OCI-LY3 (cell line): ENCODE measurements at regions not wholly inside any gene's neighbourhood (a gene's known extent, or its start where the extent isn't known, plus 50 kb on each side); places are given as distances from the start of the nearest gene placed in this dataset.

Experiments used
- H2AFZ ChIP-seq: fragments of 200-600, 300-600 bp; shearing (Covaris generic); 2 replicates; pipeline ENCODE4 v1.6.0; 2014; ENCODE audit warnings: antibody characterized with exemption, low read depth, low read length
- H3K27ac ChIP-seq: fragments of 200-600, 300-600 bp; sonication (generic); 2 replicates; pipeline ENCODE4 v1.5.1; 2014; ENCODE audit warnings: mild to moderate bottlenecking, low read length, moderate library complexity, mixed read lengths
- H3K27me3 ChIP-seq: fragments of 200-600, 300-600 bp; sonication (generic); 2 replicates; pipeline ENCODE4 v1.6.1; 2014; ENCODE audit warnings: low read depth, low read length, mixed read lengths
- H3K36me3 ChIP-seq: fragments of 200-600, 300-600 bp; sonication (generic); replicated peaks from 2 replicates; pipeline ENCODE3; 2014; ENCODE audit warnings: low read depth, low read length, mixed read lengths
- H3K4me1 ChIP-seq: fragments of 300-600, 200-600 bp; sonication (generic); 2 replicates; pipeline ENCODE4 v1.6.1; 2014; ENCODE audit warnings: low read length, mixed read lengths
- H3K4me2 ChIP-seq: fragments of 200-600, 300-600 bp; sonication (generic); 2 replicates; pipeline ENCODE4 v1.6.1; 2014; ENCODE audit warnings: low read length, mixed read lengths
- H3K4me3 ChIP-seq: fragments of 300-600, 200-600 bp; sonication (generic); 2 replicates; pipeline ENCODE4 v1.5.1; 2014; ENCODE audit warnings: antibody characterized with exemption, mild to moderate bottlenecking, low read length, moderate library complexity
- H3K79me2 ChIP-seq: fragments of 300-600, 200-600 bp; shearing (Covaris generic); 2 replicates; pipeline ENCODE4 v1.6.1; 2014; ENCODE audit warnings: mild to moderate bottlenecking, low read length, mixed read lengths
- H3K9ac ChIP-seq: fragments of 300-600, 200-600 bp; shearing (Covaris generic); 2 replicates; pipeline ENCODE4 v1.6.0; 2014; ENCODE audit warnings: mild to moderate bottlenecking, low read length, moderate library complexity
- H3K9me3 ChIP-seq: fragments of 200-600, 300-600 bp; shearing (Covaris generic); 2 replicates; pipeline ENCODE4 v1.6.1; 2014; ENCODE audit warnings: low read length, mixed read lengths; ENCODE audit not compliant: insufficient read depth
- H4K20me1 ChIP-seq: fragments of 200-600, 300-600 bp; sonication (generic); 2 replicates; pipeline ENCODE4 v1.6.1; 2016; ENCODE audit warnings: low read length, mixed read lengths; ENCODE audit not compliant: insufficient read depth
- EZH2phosphoT487 ChIP-seq: fragments of 200-600 bp; shearing (Covaris generic); IDR thresholded peaks from 2 replicates; pipeline ENCODE4 v1.6.1; 2018; ENCODE audit warnings: antibody characterized with exemption, mixed run types, low read depth
- TF ChIP-seq, protein P1 (sequence below): fragments of 200-600, 300-600 bp; sonication (generic); IDR thresholded peaks from 2 replicates; pipeline ENCODE4 v1.5.1; 2014; ENCODE audit warnings: antibody characterized with exemption, low read length, low read depth

DNA sequence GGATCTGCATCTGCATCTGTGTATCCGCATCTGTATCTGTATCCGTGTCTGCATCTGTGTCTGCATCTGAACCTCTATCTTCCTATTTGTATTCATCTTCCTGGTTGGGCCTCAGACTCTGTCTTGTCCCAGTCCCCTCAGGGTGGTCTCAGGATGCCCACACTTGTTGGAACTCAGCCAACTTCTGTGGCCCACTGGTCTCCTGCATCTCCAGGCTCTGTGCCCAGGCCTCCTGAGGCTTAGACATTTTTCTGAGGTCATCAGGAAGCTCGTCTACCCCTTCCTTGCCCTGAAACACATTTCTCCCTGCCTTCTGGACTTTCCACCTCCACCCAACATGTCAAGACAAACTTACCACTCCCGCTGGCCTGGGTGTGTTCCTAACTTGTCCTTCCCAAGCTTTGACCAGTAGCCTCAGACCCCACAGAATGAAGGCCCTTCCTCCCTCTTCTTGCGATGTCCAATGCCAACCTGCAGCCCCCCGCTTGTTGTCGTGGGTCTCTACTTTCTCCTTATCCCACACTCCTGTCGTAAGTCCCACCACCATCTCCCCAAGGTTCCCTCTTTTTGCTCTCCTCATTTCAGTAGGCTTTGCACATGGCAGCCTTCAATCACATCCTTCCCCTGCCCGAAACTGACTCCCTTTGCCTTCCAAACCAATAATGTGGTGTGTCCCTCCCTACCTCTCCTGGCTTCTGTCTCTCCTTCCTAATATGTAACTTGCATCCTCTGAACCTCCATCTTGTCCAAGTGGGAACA is 176.5 kb downstream of the DLL1 start:
- Histone ChIP-seq H3K36me3 (no peaks in the 10 kb centered on the region), H3K27ac (no peak overlapping the region), H3K27me3 (no peaks in the 10 kb centered on the region), H3K4me1 (no peaks in the 10 kb centered on the region), H3K9ac (no peak overlapping the region), H3K79me2 (no peaks in the 10 kb centered on the region), H3K4me2 (no peak overlapping the region), H2AFZ (no peak overlapping the region), H4K20me1 (no peaks in the 10 kb centered on the region), H3K9me3 (no peaks in the 10 kb centered on the region), H3K4me3 (no peak overlapping the region)
- TF ChIP-seq, protein P1, sequence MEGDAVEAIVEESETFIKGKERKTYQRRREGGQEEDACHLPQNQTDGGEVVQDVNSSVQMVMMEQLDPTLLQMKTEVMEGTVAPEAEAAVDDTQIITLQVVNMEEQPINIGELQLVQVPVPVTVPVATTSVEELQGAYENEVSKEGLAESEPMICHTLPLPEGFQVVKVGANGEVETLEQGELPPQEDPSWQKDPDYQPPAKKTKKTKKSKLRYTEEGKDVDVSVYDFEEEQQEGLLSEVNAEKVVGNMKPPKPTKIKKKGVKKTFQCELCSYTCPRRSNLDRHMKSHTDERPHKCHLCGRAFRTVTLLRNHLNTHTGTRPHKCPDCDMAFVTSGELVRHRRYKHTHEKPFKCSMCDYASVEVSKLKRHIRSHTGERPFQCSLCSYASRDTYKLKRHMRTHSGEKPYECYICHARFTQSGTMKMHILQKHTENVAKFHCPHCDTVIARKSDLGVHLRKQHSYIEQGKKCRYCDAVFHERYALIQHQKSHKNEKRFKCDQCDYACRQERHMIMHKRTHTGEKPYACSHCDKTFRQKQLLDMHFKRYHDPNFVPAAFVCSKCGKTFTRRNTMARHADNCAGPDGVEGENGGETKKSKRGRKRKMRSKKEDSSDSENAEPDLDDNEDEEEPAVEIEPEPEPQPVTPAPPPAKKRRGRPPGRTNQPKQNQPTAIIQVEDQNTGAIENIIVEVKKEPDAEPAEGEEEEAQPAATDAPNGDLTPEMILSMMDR = no peak
- TF ChIP-seq EZH2phosphoT487 = no peak

DNA sequence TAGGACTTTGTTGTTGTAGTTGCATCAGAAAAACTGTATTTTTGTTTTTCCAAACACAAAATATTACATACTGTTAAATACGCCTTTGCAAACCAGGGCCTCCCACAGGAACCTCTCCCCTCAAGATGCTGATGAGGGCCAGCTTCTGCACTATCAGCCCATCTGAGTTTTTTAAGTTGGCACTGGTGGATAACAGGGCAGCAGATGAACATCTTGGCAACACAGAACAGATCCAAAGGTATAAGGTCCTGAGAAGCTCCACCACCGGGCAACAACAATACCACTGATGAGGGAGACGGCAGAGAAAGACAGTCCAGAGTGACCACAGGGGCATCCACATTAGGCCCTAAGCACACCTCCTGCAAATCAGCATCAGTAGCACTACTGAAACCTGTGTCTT is 177.7 kb downstream of the DLL1 start:
- Histone ChIP-seq H2AFZ (no peak overlapping the region), H3K4me2 (no peak overlapping the region), H3K79me2 (no peaks in the 10 kb centered on the region), H3K4me1 (no peaks in the 10 kb centered on the region), H3K36me3 (no peaks in the 10 kb centered on the region), H3K9ac (no peak overlapping the region), H4K20me1 (no peaks in the 10 kb centered on the region), H3K9me3 (no peaks in the 10 kb centered on the region), H3K4me3 (no peak overlapping the region), H3K27me3 (no peaks in the 10 kb centered on the region), H3K27ac (no peak overlapping the region)
- TF ChIP-seq, protein P1 = no peak
- TF ChIP-seq EZH2phosphoT487 = no peak

DNA sequence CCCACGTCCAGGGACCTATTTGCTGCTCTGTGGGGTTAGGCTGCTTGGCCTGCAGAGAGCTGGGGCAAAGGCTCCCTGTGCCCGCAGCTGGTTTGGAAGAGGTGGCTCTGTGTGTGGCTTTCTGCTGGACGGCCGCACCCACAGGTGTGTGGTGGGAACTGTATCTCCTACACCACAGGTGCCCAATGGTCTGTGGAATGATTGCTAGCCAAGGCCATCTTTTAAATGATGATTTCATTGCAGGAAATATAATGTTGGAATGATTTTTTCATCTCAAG is 178.4 kb downstream of the DLL1 start:
- Histone ChIP-seq H3K27me3 (no peaks in the 10 kb centered on the region), H3K36me3 (no peaks in the 10 kb centered on the region), H3K79me2 (no peaks in the 10 kb centered on the region), H4K20me1 (no peaks in the 10 kb centered on the region), H3K9me3 (no peaks in the 10 kb centered on the region), H3K27ac (no peak overlapping the region), H3K4me3 (no peak overlapping the region), H3K9ac (no peak overlapping the region), H3K4me2 (no peak overlapping the region), H2AFZ (no peak overlapping the region), H3K4me1 (no peaks in the 10 kb centered on the region)
- TF ChIP-seq, protein P1 = no peak
- TF ChIP-seq EZH2phosphoT487 = no peak

DNA sequence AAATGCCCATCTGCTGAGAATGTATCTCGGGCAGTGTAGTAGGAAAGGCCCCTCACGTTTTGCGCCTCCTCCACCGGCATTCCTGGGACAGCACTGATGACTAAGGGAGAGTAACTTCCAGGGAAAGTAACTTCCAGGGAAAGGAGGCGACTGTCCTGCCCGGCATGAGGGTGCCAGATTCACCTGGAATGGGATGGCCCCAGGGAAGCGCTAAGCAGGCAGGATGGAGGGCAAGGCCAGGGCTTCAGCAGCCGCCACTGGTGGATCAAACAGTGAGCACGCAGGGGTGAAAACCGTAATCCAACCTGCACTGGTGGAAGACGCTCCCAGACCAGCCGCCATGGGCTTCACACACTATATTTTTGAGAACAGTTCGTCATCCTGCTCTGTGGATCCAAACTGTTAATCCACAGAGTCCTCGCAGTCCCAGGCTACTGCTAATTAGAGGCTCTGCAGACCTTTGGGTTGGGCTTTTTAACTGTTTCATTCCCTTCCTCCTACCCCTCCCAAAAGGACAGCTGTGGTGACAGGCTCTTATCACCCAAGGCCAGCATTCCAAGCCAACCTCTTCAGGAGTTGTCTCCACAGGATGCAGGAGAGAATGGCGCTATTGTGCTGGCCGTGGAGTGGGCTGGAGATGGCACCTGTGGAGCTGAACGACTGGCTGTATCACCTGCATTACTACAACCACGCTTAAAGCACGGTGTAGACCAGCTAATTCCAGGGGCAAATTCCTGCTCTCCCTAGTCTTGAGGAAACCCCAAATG is 178.9 kb downstream of the DLL1 start:
- H3K9me3 ChIP-seq = no peaks in the 10 kb centered on the region
- TF ChIP-seq EZH2phosphoT487 = no peak
- TF ChIP-seq, protein P1 = no peak
- H3K27me3 ChIP-seq = no peaks in the 10 kb centered on the region
- H3K36me3 ChIP-seq = no peaks in the 10 kb centered on the region
- no peak overlapping the region for H3K9ac ChIP-seq
- no peaks in the 10 kb centered on the region for H3K79me2 ChIP-seq
- H4K20me1 ChIP-seq = no peaks in the 10 kb centered on the region
- H3K27ac ChIP-seq = no peak overlapping the region
- H2AFZ ChIP-seq = no peak overlapping the region
- H3K4me3 ChIP-seq = no peak overlapping the region
- no peaks in the 10 kb centered on the region for H3K4me1 ChIP-seq
- no peak overlapping the region for H3K4me2 ChIP-seq
